DND-41 (cell line): ENCODE measurements at regions not wholly inside any gene's neighbourhood (a gene's known extent, or its start where the extent isn't known, plus 50 kb on each side); places are given as distances from the start of the nearest gene placed in this dataset.

ENCODE experiments used
- CTCF ChIP-seq: IDR thresholded peaks from 2 replicates; pipeline ENCODE4 v1.5.1; 2012; ENCODE audit warnings: borderline replicate concordance, low read length, moderate library complexity, mild to moderate bottlenecking; ENCODE audit not compliant: poor library complexity, severe bottlenecking; ENCODE audit errors: extremely low read depth
- EZH2 ChIP-seq: IDR thresholded peaks from 3 replicates; pipeline ENCODE4 v1.6.1; 2012; ENCODE audit warnings: borderline replicate concordance, low read depth, mild to moderate bottlenecking, moderate library complexity, low read length, inconsistent platforms; ENCODE audit not compliant: severe bottlenecking

GRCh38 chr1:229105822-229106525 lies 164.9 kb upstream of the RAB4A start:
- TF ChIP-seq CTCF (no peak), EZH2 (no peak)
